ENCODE measurements at regions not wholly inside any gene's neighbourhood (a gene's known extent, or its start where the extent isn't known, plus 50 kb on each side); places are given as distances from the start of the nearest gene placed in this dataset.
"Not testable (repeated sequence)": the region's sequence is repeated elsewhere in the genome, so short reads cannot be mapped to it uniquely, and the experiment has no call there.

DNA sequence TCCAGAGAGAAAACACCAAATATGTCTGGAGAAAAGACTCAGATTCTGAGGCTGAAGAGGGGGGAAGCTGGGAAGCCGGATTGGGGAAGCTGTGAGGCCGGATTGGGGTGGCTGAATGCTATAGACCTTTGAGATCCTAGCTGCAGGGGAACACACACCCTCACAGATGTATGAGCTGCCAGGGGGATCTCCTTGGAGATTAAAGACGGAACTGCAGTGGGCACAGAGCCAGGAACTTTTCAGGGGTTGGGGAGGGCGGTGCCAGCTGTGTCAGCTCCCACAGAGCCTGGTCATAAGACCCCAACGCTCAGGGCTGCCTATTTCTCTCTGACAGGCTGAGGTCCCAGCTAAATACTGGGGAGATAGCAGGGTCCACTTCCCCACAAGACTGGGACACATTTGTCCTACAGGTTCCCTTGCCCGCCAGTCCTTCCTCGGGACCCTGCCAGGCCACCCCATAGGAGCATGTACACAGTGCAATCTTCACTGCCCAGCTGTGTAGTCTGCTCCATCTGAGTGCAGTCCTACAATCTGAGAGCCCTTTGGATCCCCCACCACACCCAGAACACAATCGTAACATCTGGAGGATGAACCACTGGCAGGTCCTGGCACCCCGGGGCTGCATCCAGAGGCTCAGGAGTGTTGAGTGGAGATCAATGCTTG, 1893.9 kb downstream of the PCDH9 start:
- ATAC-seq (no peak), DNase-seq (no peak)
- Histone ChIP-seq H3K36me3 (replicated peaks in 1 of 2; ENCODE audit: insufficient read depth in 1 of 2, low read depth in 2 of 2) (no peaks in the 10 kb centered on the region), H3K4me1 (no peaks in the 10 kb centered on the region), H3K27me3 (no peaks in the 10 kb centered on the region), H3K4me3 (no peak overlapping the region), H3K27ac (no peak overlapping the region), H3K9me3 (no peaks in the 10 kb centered on the region)
- 44 to 54% methylated on average over 6 to 9 of the region's 9 CpGs for WGBS, 2 donors
- intact Hi-C loops (cut with DNase I): no loop called here
- TF ChIP-seq, protein P1, sequence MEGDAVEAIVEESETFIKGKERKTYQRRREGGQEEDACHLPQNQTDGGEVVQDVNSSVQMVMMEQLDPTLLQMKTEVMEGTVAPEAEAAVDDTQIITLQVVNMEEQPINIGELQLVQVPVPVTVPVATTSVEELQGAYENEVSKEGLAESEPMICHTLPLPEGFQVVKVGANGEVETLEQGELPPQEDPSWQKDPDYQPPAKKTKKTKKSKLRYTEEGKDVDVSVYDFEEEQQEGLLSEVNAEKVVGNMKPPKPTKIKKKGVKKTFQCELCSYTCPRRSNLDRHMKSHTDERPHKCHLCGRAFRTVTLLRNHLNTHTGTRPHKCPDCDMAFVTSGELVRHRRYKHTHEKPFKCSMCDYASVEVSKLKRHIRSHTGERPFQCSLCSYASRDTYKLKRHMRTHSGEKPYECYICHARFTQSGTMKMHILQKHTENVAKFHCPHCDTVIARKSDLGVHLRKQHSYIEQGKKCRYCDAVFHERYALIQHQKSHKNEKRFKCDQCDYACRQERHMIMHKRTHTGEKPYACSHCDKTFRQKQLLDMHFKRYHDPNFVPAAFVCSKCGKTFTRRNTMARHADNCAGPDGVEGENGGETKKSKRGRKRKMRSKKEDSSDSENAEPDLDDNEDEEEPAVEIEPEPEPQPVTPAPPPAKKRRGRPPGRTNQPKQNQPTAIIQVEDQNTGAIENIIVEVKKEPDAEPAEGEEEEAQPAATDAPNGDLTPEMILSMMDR (IDR thresholded peaks at IDR 0.05): no peak
- no peak for TF ChIP-seq POLR2A (IDR thresholded peaks at IDR 0.05)

DNA sequence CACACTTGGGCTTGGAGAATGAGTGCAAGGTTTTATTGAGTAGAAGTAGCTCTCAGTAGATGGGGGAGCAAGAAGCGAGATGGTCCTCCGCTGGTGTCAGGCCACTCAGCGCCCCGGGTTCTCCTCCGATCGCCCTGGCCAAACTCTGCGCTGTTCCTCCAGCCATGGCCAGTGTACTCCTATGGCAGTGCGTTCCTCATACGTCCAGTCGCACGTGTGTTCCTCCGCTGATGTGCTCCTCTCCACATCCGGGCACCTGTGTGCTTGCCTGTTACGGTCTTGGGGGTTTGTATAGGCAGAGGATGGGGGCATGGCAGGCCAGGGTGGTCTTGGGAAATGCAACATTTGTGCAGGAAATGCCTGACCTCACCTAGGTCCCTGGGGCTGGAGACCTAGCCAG, 1899.4 kb downstream of the PCDH9 start:
- Histone ChIP-seq H3K27me3 (no peaks in the 10 kb centered on the region), H3K4me1 (no peaks in the 10 kb centered on the region), H3K36me3 (replicated peaks in 1 of 2; ENCODE audit: insufficient read depth in 1 of 2, low read depth in 2 of 2) (no peaks in the 10 kb centered on the region), H3K9me3 (no peaks in the 10 kb centered on the region), H3K27ac (no peak overlapping the region), H3K4me3 (no peak overlapping the region)
- ATAC-seq: no peak
- no peak for DNase-seq
- WGBS, 2 donors: 85 to 93% methylated on average over 14 of the region's 14 CpGs
- intact Hi-C loops (cut with DNase I): no loop called here
- TF ChIP-seq, protein P1 (IDR thresholded peaks at IDR 0.05): no peak
- TF ChIP-seq POLR2A (IDR thresholded peaks at IDR 0.05): no peak

DNA sequence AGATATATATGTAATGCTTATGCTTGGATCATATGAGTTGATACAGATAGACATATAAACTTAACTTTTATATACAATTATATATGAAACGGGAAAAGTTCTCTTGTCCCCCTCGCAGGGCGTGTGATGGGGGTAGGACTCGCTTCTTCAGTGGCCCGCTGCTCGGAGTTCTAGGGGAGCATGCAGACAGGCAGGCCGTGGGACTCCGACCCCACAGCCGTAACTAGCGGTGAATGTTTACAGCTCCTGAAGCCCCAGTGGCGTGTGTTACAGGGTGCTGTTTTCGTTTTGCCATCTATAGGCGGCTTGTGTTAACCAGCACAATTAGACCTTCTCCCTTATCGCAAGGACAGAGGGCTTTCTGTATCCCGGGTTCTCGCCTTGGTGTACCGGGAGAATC, 1899.8 kb downstream of the PCDH9 start:
- no peak overlapping the region for H3K27ac ChIP-seq
- DNase-seq: no peak
- TF ChIP-seq POLR2A (IDR thresholded peaks at IDR 0.05): no peak
- TF ChIP-seq, protein P1 (IDR thresholded peaks at IDR 0.05): no peak
- H3K36me3 ChIP-seq (replicated peaks in 1 of 2; ENCODE audit: insufficient read depth in 1 of 2, low read depth in 2 of 2): no peaks in the 10 kb centered on the region
- H3K27me3 ChIP-seq: no peaks in the 10 kb centered on the region
- H3K9me3 ChIP-seq: no peaks in the 10 kb centered on the region
- H3K4me1 ChIP-seq: no peaks in the 10 kb centered on the region
- no peak for ATAC-seq
- no peak overlapping the region for H3K4me3 ChIP-seq
- intact Hi-C loops (cut with DNase I): no loop called here
- 84 to 94% methylated on average over 17 of the region's 17 CpGs for WGBS, 2 donors

DNA sequence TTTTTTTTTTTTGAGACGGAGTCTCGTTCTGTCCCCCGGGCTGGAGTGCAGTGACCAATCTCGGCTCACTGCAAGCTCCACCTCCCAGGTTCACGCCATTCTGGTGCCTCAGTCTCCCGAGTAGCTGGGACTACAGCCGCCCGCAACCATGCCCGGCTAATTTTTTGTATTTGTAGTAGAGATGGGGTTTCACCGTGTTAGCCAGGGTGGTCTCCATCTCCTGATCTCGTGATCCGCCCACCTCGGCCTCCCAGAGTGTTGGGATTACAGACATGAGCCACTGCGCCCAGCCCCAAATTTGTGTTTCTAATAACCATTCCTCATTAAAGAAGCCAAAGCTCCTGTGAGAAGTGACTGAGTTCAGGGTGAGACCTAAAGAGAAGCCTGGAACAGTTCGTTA, 1906.9 kb downstream of the PCDH9 start:
- H3K9me3 ChIP-seq; H3K4me3 ChIP-seq; H3K4me1 ChIP-seq; DNase-seq; H3K27me3 ChIP-seq; ATAC-seq; H3K27ac ChIP-seq; H3K36me3 ChIP-seq (replicated peaks in 1 of 2; ENCODE audit: insufficient read depth in 1 of 2, low read depth in 2 of 2); intact Hi-C loops (cut with DNase I): not testable (repeated sequence)
- 87 to 89% methylated on average over 10 to 15 of the region's 15 CpGs for WGBS, 2 donors

DNA sequence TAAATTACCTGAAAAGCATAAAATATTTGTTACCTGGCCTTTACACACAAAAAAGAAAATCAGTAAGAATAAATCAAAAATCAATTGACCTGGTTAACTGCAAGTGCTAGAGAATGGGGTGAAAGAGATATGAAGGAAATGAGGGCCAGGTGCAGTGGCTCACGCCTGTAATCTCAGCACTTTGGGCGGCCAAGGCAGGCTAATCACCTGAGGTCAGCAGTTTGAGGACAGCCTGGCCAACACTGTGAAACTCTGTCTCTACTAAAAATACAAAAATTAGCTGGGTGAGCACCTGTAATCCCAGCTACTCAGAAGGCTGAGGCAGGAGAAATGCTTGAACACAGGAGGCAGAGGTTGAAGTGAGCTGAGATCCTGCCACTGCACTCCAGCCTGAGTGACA, 1908.7 kb downstream of the PCDH9 start:
- DNase-seq; intact Hi-C loops (cut with DNase I): not testable (repeated sequence)
- 45 to 51% methylated on average over 2 of the region's 2 CpGs for WGBS, 2 donors

DNA sequence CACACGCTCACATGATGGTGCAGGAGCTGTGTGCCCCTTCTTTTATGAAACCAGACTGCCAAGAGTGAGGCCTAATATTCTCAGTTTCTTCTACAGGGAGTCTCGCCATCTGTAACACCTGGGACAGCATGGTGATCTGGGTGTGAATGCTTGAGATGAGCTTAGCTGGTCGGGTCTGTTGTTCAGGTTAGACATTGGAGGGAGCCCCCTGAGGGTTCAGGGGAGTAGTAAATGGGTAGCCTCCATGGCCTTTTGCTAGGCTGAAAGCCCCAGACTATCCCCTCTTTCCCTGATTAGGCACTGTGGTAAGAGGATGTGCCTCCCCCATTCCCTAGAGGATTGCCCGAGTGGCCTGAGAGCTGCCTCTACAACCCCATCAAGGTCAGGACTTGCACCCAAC, 1916.1 kb downstream of the PCDH9 start:
- no peak for ATAC-seq
- WGBS, 2 donors: 63 to 64% methylated on average over 4 of the region's 4 CpGs
- no peak for DNase-seq

More for the DNA sequence above, 1908.7 kb downstream of the PCDH9 start:
- H3K36me3 ChIP-seq (replicated peaks in 1 of 2; ENCODE audit: insufficient read depth in 1 of 2, low read depth in 2 of 2); H3K4me3 ChIP-seq; H3K9me3 ChIP-seq; H3K4me1 ChIP-seq; H3K27ac ChIP-seq; ATAC-seq; H3K27me3 ChIP-seq: not testable (repeated sequence)

More for the DNA sequence above, 1916.1 kb downstream of the PCDH9 start:
- H3K4me3 ChIP-seq: no peak overlapping the region
- no peaks in the 10 kb centered on the region for H3K4me1 ChIP-seq
- TF ChIP-seq POLR2A (IDR thresholded peaks at IDR 0.05): no peak
- TF ChIP-seq, protein P1 (IDR thresholded peaks at IDR 0.05): no peak
- H3K36me3 ChIP-seq (replicated peaks in 1 of 2; ENCODE audit: insufficient read depth in 1 of 2, low read depth in 2 of 2): no peaks in the 10 kb centered on the region
- H3K27me3 ChIP-seq: no peaks in the 10 kb centered on the region
- H3K9me3 ChIP-seq: no peaks in the 10 kb centered on the region
- intact Hi-C loops (cut with DNase I): no loop called here
- H3K27ac ChIP-seq: no peak overlapping the region
